ENCODE measurements at regions not wholly inside any gene's neighbourhood (a gene's known extent, or its start where the extent isn't known, plus 50 kb on each side); places are given as distances from the start of the nearest gene placed in this dataset.

GRCh38 chr3:158882445-158882844 lies 80.6 kb downstream of the MFSD1 start:
- H3K27me3 ChIP-seq (ENCODE audit: control insufficient read depth, insufficient read depth, low read length) = no peaks in the 10 kb centered on the region
- H3K4me1 ChIP-seq (ENCODE audit: control insufficient read depth, insufficient read depth, low read length) = no peaks in the 10 kb centered on the region
- no peak overlapping the region for H3K4me3 ChIP-seq (ENCODE audit: low read depth, low read length)
- H3K36me3 ChIP-seq (ENCODE audit: control insufficient read depth, insufficient read depth, low read length) = no peaks in the 10 kb centered on the region
- H3K9ac ChIP-seq (ENCODE audit: low read depth, low read length) = no peak overlapping the region
- no peaks in the 10 kb centered on the region for H3K9me3 ChIP-seq (ENCODE audit: control insufficient read depth, insufficient read depth, low read length)

- H3K36me3 ChIP-seq (ENCODE audit: control insufficient read depth, insufficient read depth, low read length) = no peaks in the 10 kb centered on the region
Measured at GRCh38 chr3:158896729-158897128, 94.9 kb downstream of the MFSD1 start.

GRCh38 chr3:158906749-158907148 lies 104.9 kb downstream of the MFSD1 start:
- Histone ChIP-seq H3K4me3 (ENCODE audit: low read depth, low read length) (no peak overlapping the region), H3K4me1 (ENCODE audit: control insufficient read depth, insufficient read depth, low read length) (no peaks in the 10 kb centered on the region), H3K9me3 (ENCODE audit: control insufficient read depth, insufficient read depth, low read length) (no peaks in the 10 kb centered on the region), H3K27me3 (ENCODE audit: control insufficient read depth, insufficient read depth, low read length) (no peaks in the 10 kb centered on the region), H3K36me3 (ENCODE audit: control insufficient read depth, insufficient read depth, low read length) (no peaks in the 10 kb centered on the region), H3K9ac (ENCODE audit: low read depth, low read length) (no peak overlapping the region)

More at GRCh38 chr3:158896729-158897128, 94.9 kb downstream of the MFSD1 start:
- Histone ChIP-seq H3K27me3 (ENCODE audit: control insufficient read depth, insufficient read depth, low read length) (no peaks in the 10 kb centered on the region), H3K9me3 (ENCODE audit: control insufficient read depth, insufficient read depth, low read length) (no peaks in the 10 kb centered on the region), H3K4me1 (ENCODE audit: control insufficient read depth, insufficient read depth, low read length) (no peaks in the 10 kb centered on the region), H3K9ac (ENCODE audit: low read depth, low read length) (no peak overlapping the region), H3K4me3 (ENCODE audit: low read depth, low read length) (no peak overlapping the region)

- no peaks in the 10 kb centered on the region for H3K4me1 ChIP-seq (ENCODE audit: control insufficient read depth, insufficient read depth, low read length)
- H3K9me3 ChIP-seq (ENCODE audit: control insufficient read depth, insufficient read depth, low read length) = no peaks in the 10 kb centered on the region
- H3K9ac ChIP-seq (ENCODE audit: low read depth, low read length) = no peak overlapping the region
- no peaks in the 10 kb centered on the region for H3K36me3 ChIP-seq (ENCODE audit: control insufficient read depth, insufficient read depth, low read length)
- H3K4me3 ChIP-seq (ENCODE audit: low read depth, low read length) = no peak overlapping the region
- no peaks in the 10 kb centered on the region for H3K27me3 ChIP-seq (ENCODE audit: control insufficient read depth, insufficient read depth, low read length)
Measured at GRCh38 chr3:158908187-158908734, 106.4 kb downstream of the MFSD1 start.

- no peaks in the 10 kb centered on the region for H3K4me1 ChIP-seq (ENCODE audit: control insufficient read depth, insufficient read depth, low read length)
- no peak overlapping the region for H3K4me3 ChIP-seq (ENCODE audit: low read depth, low read length)
- no peaks in the 10 kb centered on the region for H3K9me3 ChIP-seq (ENCODE audit: control insufficient read depth, insufficient read depth, low read length)
- H3K9ac ChIP-seq (ENCODE audit: low read depth, low read length) = no peak overlapping the region
- no peaks in the 10 kb centered on the region for H3K27me3 ChIP-seq (ENCODE audit: control insufficient read depth, insufficient read depth, low read length)
- H3K36me3 ChIP-seq (ENCODE audit: control insufficient read depth, insufficient read depth, low read length) = no peaks in the 10 kb centered on the region
Measured at GRCh38 chr3:158909870-158910269, 108.0 kb downstream of the MFSD1 start.

GRCh38 chr3:158911586-158911985 lies 109.7 kb downstream of the MFSD1 start:
- no peaks in the 10 kb centered on the region for H3K27me3 ChIP-seq (ENCODE audit: control insufficient read depth, insufficient read depth, low read length)
- H3K4me1 ChIP-seq (ENCODE audit: control insufficient read depth, insufficient read depth, low read length) = no peaks in the 10 kb centered on the region

GRCh38 chr3:158912188-158912587 lies 110.3 kb downstream of the MFSD1 start:
- no peak overlapping the region for H3K9ac ChIP-seq (ENCODE audit: low read depth, low read length)

More at GRCh38 chr3:158911586-158911985, 109.7 kb downstream of the MFSD1 start:
- Histone ChIP-seq H3K36me3 (ENCODE audit: control insufficient read depth, insufficient read depth, low read length) (no peaks in the 10 kb centered on the region), H3K9ac (ENCODE audit: low read depth, low read length) (no peak overlapping the region), H3K4me3 (ENCODE audit: low read depth, low read length) (no peak overlapping the region), H3K9me3 (ENCODE audit: control insufficient read depth, insufficient read depth, low read length) (no peaks in the 10 kb centered on the region)

GRCh38 chr3:158912621-158913020 lies 110.8 kb downstream of the MFSD1 start:
- no peak overlapping the region for H3K9ac ChIP-seq (ENCODE audit: low read depth, low read length)
- no peaks in the 10 kb centered on the region for H3K36me3 ChIP-seq (ENCODE audit: control insufficient read depth, insufficient read depth, low read length)
- no peak overlapping the region for H3K4me3 ChIP-seq (ENCODE audit: low read depth, low read length)
- H3K27me3 ChIP-seq (ENCODE audit: control insufficient read depth, insufficient read depth, low read length) = no peaks in the 10 kb centered on the region
- no peaks in the 10 kb centered on the region for H3K9me3 ChIP-seq (ENCODE audit: control insufficient read depth, insufficient read depth, low read length)
- H3K4me1 ChIP-seq (ENCODE audit: control insufficient read depth, insufficient read depth, low read length) = no peaks in the 10 kb centered on the region

More at GRCh38 chr3:158912188-158912587, 110.3 kb downstream of the MFSD1 start:
- H3K27me3 ChIP-seq (ENCODE audit: control insufficient read depth, insufficient read depth, low read length) = no peaks in the 10 kb centered on the region
- no peaks in the 10 kb centered on the region for H3K9me3 ChIP-seq (ENCODE audit: control insufficient read depth, insufficient read depth, low read length)
- no peak overlapping the region for H3K4me3 ChIP-seq (ENCODE audit: low read depth, low read length)
- no peaks in the 10 kb centered on the region for H3K4me1 ChIP-seq (ENCODE audit: control insufficient read depth, insufficient read depth, low read length)
- no peaks in the 10 kb centered on the region for H3K36me3 ChIP-seq (ENCODE audit: control insufficient read depth, insufficient read depth, low read length)

- Histone ChIP-seq H3K36me3 (ENCODE audit: control insufficient read depth, insufficient read depth, low read length) (no peaks in the 10 kb centered on the region), H3K27me3 (ENCODE audit: control insufficient read depth, insufficient read depth, low read length) (no peaks in the 10 kb centered on the region)
Measured at GRCh38 chr3:158916111-158916510, 114.3 kb downstream of the MFSD1 start.

GRCh38 chr3:158918008-158918407 lies 116.2 kb downstream of the MFSD1 start:
- H3K9me3 ChIP-seq (ENCODE audit: control insufficient read depth, insufficient read depth, low read length) = no peaks in the 10 kb centered on the region
- no peaks in the 10 kb centered on the region for H3K36me3 ChIP-seq (ENCODE audit: control insufficient read depth, insufficient read depth, low read length)
- no peaks in the 10 kb centered on the region for H3K4me1 ChIP-seq (ENCODE audit: control insufficient read depth, insufficient read depth, low read length)
- H3K4me3 ChIP-seq (ENCODE audit: low read depth, low read length) = no peak overlapping the region
- no peak overlapping the region for H3K9ac ChIP-seq (ENCODE audit: low read depth, low read length)
- H3K27me3 ChIP-seq (ENCODE audit: control insufficient read depth, insufficient read depth, low read length) = no peaks in the 10 kb centered on the region

More at GRCh38 chr3:158916111-158916510, 114.3 kb downstream of the MFSD1 start:
- Histone ChIP-seq H3K9me3 (ENCODE audit: control insufficient read depth, insufficient read depth, low read length) (no peaks in the 10 kb centered on the region), H3K4me1 (ENCODE audit: control insufficient read depth, insufficient read depth, low read length) (no peaks in the 10 kb centered on the region), H3K4me3 (ENCODE audit: low read depth, low read length) (no peak overlapping the region), H3K9ac (ENCODE audit: low read depth, low read length) (no peak overlapping the region)

- Histone ChIP-seq H3K27me3 (ENCODE audit: control insufficient read depth, insufficient read depth, low read length) (no peaks in the 10 kb centered on the region), H3K36me3 (ENCODE audit: control insufficient read depth, insufficient read depth, low read length) (no peaks in the 10 kb centered on the region), H3K4me1 (ENCODE audit: control insufficient read depth, insufficient read depth, low read length) (no peaks in the 10 kb centered on the region), H3K4me3 (ENCODE audit: low read depth, low read length) (no peak overlapping the region), H3K9ac (ENCODE audit: low read depth, low read length) (no peak overlapping the region), H3K9me3 (ENCODE audit: control insufficient read depth, insufficient read depth, low read length) (no peaks in the 10 kb centered on the region)
Measured at GRCh38 chr3:158918451-158918850, 116.6 kb downstream of the MFSD1 start.

GRCh38 chr3:158920371-158920770 lies 118.5 kb downstream of the MFSD1 start:
- no peaks in the 10 kb centered on the region for H3K27me3 ChIP-seq (ENCODE audit: control insufficient read depth, insufficient read depth, low read length)
- H3K36me3 ChIP-seq (ENCODE audit: control insufficient read depth, insufficient read depth, low read length) = no peaks in the 10 kb centered on the region

More at GRCh38 chr3:158920371-158920770, 118.5 kb downstream of the MFSD1 start:
- no peak overlapping the region for H3K4me3 ChIP-seq (ENCODE audit: low read depth, low read length)
- no peaks in the 10 kb centered on the region for H3K9me3 ChIP-seq (ENCODE audit: control insufficient read depth, insufficient read depth, low read length)
- no peak overlapping the region for H3K9ac ChIP-seq (ENCODE audit: low read depth, low read length)
- H3K4me1 ChIP-seq (ENCODE audit: control insufficient read depth, insufficient read depth, low read length) = no peaks in the 10 kb centered on the region
